GM21447 (cell line): ENCODE measurements at regions not wholly inside any gene's neighbourhood (a gene's known extent, or its start where the extent isn't known, plus 50 kb on each side); places are given as distances from the start of the nearest gene placed in this dataset.

Experiments used
- ATAC-seq: cut with Tn5 transposase; IDR thresholded peaks from one replicate; pipeline ENCODE4 v1.9.1; 2021; ENCODE audit not compliant: unreplicated experiment

DNA sequence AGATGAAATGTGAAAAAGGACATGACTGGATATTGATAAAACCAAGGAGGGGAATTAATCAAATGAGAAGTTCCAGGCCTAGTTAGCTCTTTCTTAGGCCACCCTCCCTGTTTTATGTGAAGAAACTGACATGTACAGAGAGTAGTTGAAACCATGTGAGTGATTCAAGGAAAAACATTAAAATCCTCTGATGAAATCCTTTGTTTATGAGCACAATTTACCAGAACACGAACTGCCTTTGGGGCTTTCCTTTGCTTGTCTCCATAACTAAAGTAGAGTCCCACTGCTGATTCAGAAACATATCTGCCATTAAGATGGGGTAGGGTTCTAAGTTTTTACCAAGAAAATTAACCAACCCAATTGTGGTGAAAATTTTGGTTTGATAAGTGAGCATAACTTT, 558.3 kb downstream of the NR2F2 start:
- ATAC-seq, result no peak

DNA sequence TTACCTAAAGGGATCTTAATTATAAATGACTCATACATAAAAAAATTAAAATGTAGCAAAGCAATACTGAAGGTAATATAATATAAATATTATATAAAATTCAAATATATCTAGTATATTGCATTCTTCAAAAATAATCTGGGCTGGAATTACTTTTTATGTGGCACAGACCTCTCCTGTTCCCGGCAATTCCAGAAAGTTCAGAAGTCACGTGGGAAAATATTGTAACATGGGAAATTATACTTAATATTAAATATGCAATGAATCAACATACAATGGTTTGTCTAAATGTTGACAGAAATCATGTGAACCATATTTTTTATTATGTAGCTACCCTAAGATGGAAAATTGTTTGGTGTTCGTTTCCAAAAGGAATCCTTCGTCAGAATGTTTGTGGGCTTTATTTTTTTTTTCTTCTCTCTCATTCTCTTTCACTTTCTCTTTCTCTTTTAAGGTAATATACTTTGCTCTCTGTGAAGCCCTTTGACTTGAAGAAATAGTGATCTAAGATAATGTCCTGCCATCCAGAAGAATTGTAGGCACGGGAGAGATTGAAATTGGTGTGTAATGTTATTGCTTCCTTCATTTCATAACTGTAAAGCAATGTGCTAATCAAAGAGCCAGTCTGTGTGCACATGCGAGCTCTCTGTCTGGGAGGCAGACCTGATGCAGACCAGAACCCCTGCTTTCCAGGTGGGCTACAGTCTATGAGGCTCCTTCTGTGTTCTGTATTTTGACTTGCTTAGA, 559.4 kb downstream of the NR2F2 start:
- ATAC-seq, result no peak

DNA sequence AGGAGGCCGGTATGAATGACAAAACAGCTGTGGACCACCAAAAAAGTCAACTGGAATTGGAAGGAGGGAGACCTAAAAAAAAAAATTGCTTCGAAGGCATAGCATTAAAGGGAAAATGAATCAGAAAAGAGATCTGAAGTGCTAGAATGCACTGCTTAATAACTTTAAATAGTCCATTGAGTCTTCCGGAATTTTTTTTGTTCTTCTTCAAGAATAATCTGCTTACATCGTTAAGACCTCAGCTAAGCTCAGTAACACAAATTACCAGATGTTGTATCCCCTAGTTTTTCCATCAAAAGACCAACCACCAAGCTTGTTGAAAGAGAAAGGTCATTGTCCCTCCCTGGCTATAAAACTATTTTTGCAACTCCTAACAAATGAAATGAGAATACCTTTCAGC, 560.5 kb downstream of the NR2F2 start:
- ATAC-seq, result no peak

DNA sequence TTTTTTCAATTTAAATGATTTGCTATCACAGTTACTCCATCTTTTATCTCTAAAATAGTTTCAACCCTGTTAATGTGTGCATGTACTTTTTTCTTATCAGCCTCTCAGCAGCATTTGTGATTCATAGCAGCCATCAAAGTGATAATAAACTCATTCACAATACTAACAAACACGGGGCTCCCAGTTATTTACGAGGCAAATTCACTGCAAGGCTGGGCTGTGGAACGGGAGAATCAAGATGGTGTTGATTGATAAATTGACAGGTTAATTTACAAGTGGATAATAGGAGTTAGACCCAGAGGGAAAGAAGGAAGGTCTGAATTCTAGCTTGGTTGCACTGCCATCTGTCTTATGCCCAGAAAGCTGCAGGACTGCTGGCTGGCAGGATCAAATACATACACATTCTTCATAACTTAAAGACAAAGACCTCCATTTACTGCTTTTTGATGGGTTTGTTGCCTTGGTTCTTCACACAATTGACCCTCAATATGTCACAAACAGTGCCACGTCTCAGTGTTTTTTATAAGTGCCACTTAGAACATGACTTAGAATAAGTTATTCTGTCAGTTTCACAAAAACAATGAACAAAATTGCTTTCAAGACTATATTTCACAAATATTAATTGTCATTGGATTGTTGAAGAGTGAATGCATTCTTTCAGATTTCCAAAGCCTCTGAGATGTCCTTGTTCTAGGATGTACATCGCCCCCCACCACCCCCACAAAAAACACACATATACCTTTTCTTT, 562.8 kb downstream of the NR2F2 start:
- ATAC-seq, result no peak

DNA sequence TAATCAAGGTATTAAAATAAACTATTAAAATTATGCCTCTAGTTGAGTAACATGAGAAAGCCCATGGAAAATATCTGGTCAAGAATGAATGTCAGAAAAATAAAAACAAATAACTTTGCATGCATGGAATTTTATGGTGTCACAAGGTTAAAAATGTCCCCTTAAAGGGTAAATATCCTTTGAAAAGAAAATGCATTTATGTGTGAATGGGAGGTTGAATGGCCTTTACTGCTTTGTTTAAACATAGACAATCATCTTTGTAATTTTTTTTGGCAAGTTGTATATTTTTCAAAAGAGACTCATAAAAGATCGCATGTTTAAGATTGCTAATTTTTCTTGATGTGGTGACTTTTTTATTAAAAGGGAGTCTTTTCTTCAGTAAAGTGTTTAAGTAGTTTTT, 564.2 kb downstream of the NR2F2 start:
- no peak for ATAC-seq

DNA sequence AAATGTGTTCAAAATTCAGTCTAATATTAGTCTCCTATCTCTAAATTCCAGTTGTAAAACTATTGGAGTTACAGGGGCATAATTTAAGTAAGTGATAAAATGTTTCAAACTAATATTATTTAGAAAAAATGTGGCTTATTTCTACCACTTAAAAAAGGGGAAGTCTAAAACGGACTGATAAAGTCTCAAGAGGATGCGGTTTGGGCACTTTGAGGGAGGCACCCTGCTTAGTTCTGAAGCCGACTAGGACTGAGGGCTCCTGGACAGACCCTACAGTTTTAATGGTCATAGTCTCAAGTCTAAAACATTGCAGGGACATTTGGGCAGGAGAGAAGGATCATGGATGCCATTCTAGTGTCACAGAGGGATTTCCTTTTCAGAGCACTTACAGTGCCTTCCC, 566.3 kb downstream of the NR2F2 start:
- no peak for ATAC-seq

DNA sequence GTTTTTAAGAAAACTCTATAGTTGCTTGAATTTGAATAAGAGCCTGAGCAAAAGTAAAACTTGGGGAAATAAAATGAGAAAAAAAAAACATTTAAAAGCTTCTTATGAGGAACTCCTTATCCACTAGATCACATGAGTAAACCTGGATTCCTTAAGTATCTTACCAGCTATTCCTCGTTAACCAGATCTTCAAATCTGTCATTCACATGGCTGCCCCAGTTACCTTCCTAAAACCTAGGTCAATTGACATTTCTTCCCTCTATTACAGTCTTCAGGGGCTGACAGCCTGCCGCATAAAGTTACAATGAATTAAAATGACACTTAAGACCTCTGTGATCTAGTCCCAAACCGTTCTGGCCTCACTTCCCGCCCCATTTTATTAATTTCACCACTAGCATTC, 583.6 kb downstream of the NR2F2 start:
- ATAC-seq, result no peak

DNA sequence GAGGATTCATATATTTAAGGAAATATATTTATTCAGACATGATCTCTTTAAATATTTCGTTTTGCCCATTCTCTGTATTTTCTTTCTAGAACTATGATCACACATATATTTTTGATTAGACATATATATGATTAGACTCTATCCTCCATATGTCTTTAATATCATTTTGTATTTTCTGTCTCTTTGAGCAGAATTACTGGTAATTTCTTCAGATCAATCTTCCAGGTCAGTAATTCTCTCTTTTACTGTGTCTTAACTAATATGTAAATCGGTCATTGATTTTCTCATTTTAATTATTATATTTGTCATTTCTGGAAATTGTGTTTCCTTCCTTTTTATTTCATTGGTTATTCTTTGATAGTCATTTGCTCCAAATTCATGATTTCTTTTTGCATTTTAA, 586.2 kb downstream of the NR2F2 start:
- ATAC-seq, result no peak

DNA sequence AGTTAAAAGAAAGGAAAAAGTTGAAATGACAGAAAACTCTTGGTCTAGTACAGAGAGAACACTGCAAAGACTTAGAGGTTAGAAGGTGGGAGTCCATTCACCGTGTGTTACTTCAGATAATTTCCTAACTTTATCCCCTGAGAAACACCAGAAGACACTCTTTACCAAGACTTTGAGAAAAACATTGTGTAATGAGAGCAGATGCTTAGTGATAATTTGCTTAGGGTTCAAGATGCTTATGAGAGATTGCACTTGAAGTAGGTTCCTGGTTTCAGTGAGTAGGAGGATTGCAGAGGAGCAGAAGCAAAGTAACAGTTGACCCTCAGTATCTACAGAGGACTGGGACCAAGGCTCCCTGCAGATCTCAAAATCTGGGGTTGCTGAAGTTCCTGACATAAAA, 594.1 kb downstream of the NR2F2 start:
- ATAC-seq, result no peak

DNA sequence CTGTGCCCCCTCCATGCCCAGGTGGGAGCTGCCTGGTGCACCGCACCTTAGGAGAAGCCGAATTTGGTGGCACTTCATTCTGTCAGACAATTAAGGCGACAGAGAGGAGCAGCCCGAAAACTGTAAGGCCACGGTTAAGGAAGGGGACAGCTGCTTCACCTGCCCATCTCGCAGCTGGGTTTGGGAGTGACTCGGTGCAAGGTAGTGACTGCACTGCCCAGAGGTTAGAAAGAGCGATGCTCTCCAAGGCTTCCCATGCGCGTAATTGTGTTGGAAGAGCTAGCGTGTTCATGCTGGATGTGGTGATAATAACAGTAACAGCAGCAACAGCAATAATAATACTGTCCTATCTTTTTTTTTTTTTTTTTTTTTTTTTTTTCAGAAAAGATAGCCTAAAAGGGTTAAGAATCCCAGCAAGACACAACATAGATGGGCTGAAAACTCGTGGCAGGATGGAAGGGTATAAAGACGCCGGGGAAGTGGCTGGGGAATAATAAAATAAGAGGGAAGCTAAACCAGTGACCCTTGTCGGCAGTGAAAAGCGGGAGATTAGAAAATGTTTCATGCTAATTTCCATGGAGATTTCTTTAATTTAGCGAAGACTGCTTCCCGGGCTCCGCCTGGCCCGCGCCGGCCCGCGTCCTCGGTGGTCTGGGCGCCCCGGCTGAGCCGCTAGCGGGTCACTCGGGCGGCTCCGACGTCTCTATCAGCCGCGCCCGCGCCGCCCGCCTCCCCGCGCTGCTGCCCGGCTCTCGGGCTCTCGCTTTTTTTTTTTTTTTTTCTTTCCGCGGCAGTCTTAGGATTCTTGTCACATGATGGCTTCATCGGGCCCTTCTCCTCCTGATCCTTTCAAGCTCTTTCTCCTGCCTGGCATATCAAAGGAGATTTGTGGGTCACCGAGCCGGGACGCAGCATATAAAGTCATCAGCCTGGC, 617.1 kb downstream of the NR2F2 start:
- ATAC-seq, result no peak

DNA sequence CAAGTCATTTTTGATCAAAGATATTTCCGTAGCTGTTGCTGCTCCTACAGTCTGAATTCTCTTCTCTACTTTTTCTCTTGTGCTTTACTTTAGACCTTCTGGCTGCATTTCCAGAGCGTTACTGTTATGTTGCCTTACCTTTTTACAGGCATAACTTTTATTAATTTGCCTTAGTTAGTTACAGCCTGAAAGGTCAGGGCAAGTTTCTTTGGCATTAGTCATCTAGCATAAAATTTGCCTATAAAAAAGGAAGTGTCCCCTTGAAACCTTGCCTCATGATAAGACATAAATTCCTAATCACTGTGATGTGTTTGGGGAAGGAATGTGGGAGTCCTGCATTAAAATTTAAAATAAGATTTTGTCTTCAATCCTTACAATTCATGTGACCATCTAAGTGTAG, 618.5 kb downstream of the NR2F2 start:
- no peak for ATAC-seq

DNA sequence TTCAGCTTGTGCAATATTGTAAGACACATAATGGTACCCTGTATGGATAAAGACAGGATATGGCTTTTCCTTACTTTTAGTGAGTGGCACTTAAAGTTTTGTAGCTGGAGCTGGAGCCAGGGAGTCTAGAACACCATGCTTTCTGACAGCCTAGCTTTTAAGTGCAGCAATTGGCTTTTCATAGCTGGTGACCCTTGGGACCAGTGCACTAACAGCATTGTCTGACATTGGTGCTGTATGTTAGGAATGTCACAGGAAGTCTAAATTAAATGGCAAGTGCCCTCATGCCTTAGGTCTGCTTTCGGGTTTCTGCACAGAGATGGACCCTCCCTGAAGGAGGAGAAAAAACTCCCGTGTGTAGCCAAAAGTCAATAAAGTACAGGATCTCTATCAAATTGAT, 628.2 kb downstream of the NR2F2 start:
- ATAC-seq, result no peak

DNA sequence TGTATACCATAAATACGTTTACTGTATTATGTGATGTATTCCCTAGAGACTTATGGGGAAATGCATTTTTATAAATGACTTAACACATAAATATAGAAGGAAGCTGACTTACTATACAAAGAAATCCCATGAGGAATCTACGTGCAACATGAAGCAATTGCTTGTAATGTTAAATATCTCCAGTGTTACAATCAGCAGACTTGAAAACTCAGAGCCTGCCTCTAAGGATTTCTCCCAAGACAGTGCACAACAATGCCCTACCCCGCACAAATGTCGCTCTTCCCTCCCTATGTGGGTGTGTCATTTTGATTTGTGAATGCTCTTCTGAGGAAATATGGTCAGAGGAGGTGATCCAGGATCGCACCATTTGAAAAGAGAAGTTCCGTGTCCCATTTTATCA, 629.0 kb downstream of the NR2F2 start:
- no peak for ATAC-seq

DNA sequence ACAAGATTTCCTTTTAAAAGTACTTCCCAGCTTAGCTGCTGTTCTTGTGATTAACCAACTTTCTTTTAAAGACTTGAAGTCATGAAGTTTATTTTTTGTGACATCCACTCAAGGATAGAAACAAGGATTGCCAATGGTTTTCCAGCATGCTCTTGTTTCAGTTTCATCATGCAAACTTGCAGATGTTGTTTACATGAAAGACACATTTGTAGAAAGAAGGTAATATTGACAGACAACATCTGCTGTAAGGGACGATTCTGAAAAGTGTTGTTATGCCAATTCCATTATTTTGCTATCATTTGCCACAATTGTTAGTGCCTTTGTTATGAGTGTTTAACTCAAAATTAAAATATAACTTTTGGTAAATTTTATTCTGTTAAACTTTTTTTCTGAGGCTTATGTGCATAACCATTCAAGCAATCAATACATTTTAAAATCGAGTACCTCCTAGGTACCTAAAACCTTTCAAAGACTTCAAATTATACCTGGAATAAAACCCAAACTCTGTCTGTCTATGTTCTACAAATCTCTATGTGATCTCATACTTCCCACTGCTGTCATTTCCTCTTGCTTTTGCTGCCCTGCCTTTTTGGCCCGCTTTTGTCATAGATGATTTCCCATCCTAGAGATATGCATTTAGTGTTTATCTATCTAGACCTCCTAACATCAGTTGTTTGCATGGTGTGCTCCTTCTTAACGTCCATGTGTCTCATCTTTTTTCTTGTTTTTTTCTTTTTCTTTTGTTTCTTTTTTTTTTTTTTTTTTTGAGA, 630.4 kb downstream of the NR2F2 start:
- no peak for ATAC-seq

DNA sequence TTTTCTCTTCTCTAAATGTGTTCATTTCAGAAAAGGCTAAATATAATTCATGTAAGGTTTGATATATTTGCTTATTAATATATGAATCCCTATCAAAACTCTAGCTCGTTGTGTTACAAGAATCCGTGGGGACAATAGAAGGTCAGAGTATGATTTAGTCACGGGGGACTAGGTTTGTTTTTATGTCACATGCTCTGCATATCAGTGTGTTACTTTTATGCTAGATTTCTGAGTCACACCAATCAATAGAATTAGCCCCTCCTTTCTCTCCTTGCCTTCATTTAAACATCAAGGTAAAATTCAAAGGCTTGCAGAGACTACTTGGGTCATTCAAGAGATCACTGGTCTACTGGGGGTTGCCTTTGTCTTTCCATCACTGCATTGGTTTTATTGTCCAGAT, 636.1 kb downstream of the NR2F2 start:
- no peak for ATAC-seq

DNA sequence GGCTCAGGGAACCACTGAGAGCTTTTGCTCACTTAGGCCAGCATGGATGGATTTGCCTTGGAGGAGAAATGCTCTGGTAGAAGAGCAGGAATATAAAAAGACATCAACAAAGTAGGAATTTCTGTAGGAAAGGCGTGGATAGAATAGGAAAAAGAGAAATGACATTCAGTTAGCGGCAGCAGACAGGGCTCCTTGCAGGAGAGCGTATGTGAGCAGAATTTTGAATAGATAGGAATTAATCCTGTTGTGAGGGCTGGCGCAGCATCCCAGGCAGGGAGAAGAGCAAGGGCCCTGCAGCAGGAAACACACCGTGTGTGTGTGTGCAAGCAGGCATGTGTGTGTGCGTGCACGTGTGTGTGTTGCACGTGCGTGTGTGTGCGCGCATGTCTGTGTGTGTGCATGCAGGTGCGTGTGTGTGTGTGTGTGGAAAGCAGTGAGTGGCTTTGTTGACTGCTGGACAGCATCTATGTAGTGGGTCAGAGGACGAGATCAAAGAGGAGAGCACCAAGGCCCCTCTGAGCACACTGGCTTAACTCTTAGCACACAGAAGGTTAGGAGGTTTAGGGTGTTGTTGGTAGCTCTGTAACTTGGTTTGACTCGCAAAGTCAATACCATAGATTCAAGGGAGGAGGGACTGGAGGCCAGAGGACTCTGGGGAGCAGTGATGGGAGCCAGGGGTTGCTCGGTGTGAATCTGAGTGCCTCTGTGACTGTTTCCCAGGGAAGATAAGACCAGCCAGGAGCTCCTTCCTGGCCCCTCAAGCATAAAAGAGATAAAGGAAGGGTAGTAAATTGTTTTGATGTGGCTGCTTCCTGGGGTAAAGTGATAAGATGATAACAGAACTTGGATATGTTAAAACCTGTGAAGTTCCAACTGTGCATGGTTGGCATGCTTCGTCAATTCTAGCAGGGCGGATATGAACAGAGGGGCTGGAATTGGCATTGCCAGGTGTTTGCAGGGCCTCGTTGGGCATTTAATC, 639.5 kb downstream of the NR2F2 start:
- ATAC-seq, result no peak

DNA sequence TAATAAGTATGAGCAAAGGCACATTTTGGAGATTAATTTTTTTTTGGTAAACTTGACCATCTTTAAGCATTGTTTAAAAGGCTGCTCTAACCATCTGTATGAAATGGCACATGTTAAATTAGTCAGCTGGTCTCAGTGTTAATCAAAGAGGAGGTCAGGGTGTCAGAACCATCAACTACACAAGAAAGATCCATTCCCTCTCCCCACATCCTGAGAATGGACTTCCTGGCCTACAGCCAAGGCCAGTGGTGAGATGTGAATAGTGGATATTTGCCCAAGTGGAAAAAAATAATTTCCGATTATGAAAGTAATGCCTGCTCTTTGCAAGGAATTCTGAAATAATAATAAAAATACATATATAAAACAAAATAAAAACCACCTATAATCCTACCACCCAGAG, 641.7 kb downstream of the NR2F2 start:
- no peak for ATAC-seq

DNA sequence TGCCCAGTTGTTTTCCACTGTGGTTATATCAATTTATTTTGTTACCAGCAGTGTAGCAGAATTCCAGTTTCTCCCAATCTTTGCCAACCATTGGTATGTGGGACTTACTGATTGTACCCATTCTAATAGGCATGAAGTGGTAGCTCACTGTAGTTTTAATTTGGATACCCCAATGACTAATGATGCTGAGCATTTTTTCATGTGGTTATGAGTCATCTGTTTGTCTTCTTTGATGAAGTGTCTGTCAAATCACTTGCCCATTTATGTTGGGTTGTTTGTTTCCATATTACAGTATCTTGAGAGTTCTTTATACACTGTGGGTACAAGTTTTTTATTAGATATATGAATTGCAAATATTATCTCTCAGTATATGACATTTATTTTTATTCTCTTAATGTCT, 644.3 kb downstream of the NR2F2 start:
- ATAC-seq, result no peak

DNA sequence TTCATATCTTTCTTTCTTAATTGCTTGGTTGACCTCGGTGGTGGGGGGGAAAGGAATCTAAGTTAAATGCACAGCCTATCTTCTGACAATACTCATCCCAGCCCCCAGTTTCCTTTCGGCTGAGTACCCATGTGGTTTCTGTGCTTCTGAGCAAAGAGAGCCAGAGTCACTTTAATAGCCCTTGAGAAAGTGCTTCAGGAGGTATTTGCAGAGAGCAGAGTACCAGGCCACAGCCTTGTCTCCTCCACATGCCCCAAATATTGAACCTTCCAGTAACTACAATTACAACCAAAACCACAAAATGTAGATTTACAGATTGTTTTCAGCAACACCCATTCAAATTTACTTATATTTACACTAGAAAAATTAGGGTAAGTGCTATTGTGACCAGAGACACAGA, 647.4 kb downstream of the NR2F2 start:
- ATAC-seq, result no peak
